HL-60 (cell line): ENCODE measurements at regions not wholly inside any gene's neighbourhood (a gene's known extent, or its start where the extent isn't known, plus 50 kb on each side); places are given as distances from the start of the nearest gene placed in this dataset.

Experiments used
- DNase-seq, 2 experiments: peaks; one replicate each; pipeline ENCODE4 v3.0.0-alpha.2; 2010 to 2020; ENCODE audit warnings: low read depth in 1 of 2, low spot score in 1 of 2
- H3K27ac ChIP-seq: fragments of 250-450 bp; sonication (Bioruptor Pico); replicated peaks from 2 replicates; pipeline ENCODE4 v1.5.1; 2020; ENCODE audit warnings: mild to moderate bottlenecking, moderate library complexity
- H3K27me3 ChIP-seq: fragments of 250-450 bp; sonication (Bioruptor Pico); 2 replicates; pipeline ENCODE4 v1.5.1; 2021; ENCODE audit warnings: mild to moderate bottlenecking, moderate library complexity; ENCODE audit not compliant: insufficient read depth, poor library complexity, severe bottlenecking
- H3K4me3 ChIP-seq: replicated peaks from 2 replicates; pipeline ENCODE4 v1.5.1; 2011; ENCODE audit warnings: mild to moderate bottlenecking, control low read depth, low read length; ENCODE audit not compliant: insufficient read depth
- GABPA ChIP-seq: IDR thresholded peaks from 2 replicates; pipeline ENCODE4 v1.6.1; 2012; ENCODE audit warnings: low read depth
- POLR2AphosphoS5 ChIP-seq: IDR thresholded peaks from 2 replicates; pipeline ENCODE4 v1.6.1; 2012; ENCODE audit warnings: low read depth
- SPI1 ChIP-seq: IDR thresholded peaks from 2 replicates; pipeline ENCODE4 v1.6.1; 2012; ENCODE audit warnings: low read depth, mild to moderate bottlenecking, borderline replicate concordance
- TF ChIP-seq, protein P1 (sequence below): IDR thresholded peaks from one replicate; pipeline ENCODE4 v1.5.1; 2011; ENCODE audit warnings: low read length, control low read depth, inconsistent platforms; ENCODE audit not compliant: insufficient read depth
- TF ChIP-seq, protein P2 (sequence below): IDR thresholded peaks from 2 replicates; pipeline ENCODE4 v1.6.1; 2012; ENCODE audit warnings: low read depth; ENCODE audit not compliant: insufficient replicate concordance

DNA sequence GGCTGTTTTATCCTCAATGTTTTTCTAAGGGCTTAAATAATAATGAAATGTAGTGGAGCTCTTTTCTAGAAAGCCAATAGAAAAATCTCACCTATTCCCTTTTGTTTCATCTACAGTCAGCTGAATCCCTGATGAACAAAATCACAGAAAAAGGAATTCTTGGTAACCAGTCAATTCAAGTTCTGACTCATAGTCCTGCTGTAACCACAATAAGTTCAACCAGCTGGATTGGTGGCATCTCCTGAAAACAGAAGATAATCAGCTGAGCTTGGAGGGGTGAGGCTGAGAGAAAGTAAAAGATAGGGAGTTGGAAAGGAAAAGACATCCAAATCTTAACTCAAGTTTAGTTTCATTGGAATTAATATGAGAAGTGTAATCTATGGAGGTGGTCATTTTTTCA is 772.1 kb downstream of the CCSER2 start:
- Histone ChIP-seq H3K27ac (no peak overlapping the region), H3K4me3 (no peak overlapping the region), H3K27me3 (no peaks in the 10 kb centered on the region)
- DNase-seq = no peak
- TF ChIP-seq, protein P1, sequence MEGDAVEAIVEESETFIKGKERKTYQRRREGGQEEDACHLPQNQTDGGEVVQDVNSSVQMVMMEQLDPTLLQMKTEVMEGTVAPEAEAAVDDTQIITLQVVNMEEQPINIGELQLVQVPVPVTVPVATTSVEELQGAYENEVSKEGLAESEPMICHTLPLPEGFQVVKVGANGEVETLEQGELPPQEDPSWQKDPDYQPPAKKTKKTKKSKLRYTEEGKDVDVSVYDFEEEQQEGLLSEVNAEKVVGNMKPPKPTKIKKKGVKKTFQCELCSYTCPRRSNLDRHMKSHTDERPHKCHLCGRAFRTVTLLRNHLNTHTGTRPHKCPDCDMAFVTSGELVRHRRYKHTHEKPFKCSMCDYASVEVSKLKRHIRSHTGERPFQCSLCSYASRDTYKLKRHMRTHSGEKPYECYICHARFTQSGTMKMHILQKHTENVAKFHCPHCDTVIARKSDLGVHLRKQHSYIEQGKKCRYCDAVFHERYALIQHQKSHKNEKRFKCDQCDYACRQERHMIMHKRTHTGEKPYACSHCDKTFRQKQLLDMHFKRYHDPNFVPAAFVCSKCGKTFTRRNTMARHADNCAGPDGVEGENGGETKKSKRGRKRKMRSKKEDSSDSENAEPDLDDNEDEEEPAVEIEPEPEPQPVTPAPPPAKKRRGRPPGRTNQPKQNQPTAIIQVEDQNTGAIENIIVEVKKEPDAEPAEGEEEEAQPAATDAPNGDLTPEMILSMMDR = no peak
- TF ChIP-seq GABPA = no peak
- TF ChIP-seq SPI1 = no peak
- TF ChIP-seq, protein P2, sequence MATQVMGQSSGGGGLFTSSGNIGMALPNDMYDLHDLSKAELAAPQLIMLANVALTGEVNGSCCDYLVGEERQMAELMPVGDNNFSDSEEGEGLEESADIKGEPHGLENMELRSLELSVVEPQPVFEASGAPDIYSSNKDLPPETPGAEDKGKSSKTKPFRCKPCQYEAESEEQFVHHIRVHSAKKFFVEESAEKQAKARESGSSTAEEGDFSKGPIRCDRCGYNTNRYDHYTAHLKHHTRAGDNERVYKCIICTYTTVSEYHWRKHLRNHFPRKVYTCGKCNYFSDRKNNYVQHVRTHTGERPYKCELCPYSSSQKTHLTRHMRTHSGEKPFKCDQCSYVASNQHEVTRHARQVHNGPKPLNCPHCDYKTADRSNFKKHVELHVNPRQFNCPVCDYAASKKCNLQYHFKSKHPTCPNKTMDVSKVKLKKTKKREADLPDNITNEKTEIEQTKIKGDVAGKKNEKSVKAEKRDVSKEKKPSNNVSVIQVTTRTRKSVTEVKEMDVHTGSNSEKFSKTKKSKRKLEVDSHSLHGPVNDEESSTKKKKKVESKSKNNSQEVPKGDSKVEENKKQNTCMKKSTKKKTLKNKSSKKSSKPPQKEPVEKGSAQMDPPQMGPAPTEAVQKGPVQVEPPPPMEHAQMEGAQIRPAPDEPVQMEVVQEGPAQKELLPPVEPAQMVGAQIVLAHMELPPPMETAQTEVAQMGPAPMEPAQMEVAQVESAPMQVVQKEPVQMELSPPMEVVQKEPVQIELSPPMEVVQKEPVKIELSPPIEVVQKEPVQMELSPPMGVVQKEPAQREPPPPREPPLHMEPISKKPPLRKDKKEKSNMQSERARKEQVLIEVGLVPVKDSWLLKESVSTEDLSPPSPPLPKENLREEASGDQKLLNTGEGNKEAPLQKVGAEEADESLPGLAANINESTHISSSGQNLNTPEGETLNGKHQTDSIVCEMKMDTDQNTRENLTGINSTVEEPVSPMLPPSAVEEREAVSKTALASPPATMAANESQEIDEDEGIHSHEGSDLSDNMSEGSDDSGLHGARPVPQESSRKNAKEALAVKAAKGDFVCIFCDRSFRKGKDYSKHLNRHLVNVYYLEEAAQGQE = no peak

DNA sequence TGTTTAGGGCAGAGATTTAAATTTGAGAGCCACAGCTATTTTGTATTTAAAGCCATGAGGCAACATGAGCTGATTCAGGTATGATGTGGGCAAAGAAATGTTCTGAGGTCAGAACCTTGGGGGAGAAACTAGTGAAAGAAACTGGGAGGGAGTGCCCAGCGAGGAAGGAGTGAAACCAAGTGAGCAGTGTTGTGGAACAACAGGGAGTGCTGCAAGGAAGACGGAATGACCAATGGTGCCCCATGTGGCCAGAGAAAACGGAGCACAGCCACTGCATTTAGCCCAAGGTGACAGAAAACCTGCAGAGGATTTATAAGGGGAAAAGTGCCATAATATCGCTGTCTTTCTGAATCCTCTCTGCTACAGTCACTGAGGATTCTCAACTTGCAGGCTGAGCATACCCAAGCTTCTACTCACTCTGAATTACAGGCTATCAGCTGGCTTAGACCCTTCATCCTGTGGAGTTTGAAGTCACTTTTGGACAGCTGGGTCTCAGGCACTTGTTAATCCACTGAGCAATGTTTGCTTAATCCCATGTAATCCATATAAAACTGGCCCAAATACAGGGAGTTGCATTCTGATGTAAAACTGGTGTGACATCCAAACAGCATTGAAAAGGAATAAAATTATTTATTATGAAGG is 777.3 kb downstream of the CCSER2 start:
- no peak for DNase-seq
- no peaks in the 10 kb centered on the region for H3K27me3 ChIP-seq

DNA sequence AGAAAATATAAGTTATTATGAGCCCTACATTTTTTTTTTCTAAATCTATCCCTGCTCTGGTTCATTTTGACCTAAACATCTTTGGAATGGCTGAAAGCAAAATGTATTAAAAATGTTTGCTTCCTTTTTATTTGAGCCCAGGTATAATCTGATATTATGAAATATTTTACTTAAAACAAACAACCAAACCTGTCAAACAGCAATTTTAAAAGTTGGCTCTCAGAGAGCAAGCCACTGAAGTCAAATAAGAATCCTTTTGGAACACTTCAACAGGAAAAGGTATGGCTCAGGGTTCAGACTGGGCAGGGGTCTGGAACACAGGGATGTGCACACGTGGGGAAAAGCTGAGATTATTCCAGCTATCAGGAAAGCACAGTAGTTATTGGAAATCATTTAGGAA is 782.9 kb downstream of the CCSER2 start:
- DNase-seq = no peak
- H3K27me3 ChIP-seq = no peaks in the 10 kb centered on the region
- TF ChIP-seq, protein P1 = no peak
- TF ChIP-seq GABPA = no peak
- TF ChIP-seq, protein P2 = no peak
- TF ChIP-seq SPI1 = no peak
- no peak for TF ChIP-seq POLR2AphosphoS5
- H3K4me3 ChIP-seq = no peak overlapping the region
- H3K27ac ChIP-seq = no peak overlapping the region

More for the DNA sequence above, 777.3 kb downstream of the CCSER2 start:
- H3K27ac ChIP-seq = no peak overlapping the region
- H3K4me3 ChIP-seq = no peak overlapping the region
- TF ChIP-seq, protein P2 = no peak
- TF ChIP-seq SPI1 = no peak
- no peak for TF ChIP-seq GABPA
